Fibroblast of mammary gland (primary cell): ENCODE measurements at regions not wholly inside any gene's neighbourhood (a gene's known extent, or its start where the extent isn't known, plus 50 kb on each side); places are given as distances from the start of the nearest gene placed in this dataset.
A peak's percentile ranks its signal among the peaks of the same experiment; 100 is the strongest.

ENCODE experiments used
- DNase-seq: peaks from one replicate; pipeline ENCODE4 v3.0.0-alpha.2; 2010; ENCODE audit warnings: low read depth
- H3K4me3 ChIP-seq: 2 replicates; pipeline ENCODE4 v1.5.1; 2011; ENCODE audit warnings: low read depth, mild to moderate bottlenecking, low read length, moderate library complexity; ENCODE audit not compliant: control insufficient read depth
- TF ChIP-seq, protein P1 (sequence below): conservative IDR thresholded peaks from 2 replicates; pipeline ENCODE4 v1.5.1; 2011; ENCODE audit warnings: low read depth, low read length, inconsistent platforms; ENCODE audit not compliant: control insufficient read depth, insufficient read depth

DNA sequence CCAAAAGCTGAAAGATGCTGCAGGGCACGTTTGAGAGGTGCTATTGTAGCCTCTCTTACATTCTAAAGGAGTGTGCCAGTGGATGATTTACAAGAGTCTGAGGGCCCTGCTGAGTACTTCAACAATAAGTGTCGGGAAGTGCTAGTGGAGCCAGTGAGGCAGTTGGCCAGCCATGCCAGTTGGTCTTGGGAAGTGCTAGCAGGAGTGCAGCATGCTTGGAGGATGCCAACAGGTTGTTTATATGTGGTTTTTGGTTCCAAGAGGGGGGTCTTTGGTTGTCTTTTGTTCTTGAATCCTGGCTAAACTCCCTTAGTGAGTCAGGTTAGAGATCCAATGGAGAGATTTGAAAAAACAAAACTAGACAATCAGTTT, 335.3 kb downstream of the PABPC4L start:
- TF ChIP-seq, protein P1, sequence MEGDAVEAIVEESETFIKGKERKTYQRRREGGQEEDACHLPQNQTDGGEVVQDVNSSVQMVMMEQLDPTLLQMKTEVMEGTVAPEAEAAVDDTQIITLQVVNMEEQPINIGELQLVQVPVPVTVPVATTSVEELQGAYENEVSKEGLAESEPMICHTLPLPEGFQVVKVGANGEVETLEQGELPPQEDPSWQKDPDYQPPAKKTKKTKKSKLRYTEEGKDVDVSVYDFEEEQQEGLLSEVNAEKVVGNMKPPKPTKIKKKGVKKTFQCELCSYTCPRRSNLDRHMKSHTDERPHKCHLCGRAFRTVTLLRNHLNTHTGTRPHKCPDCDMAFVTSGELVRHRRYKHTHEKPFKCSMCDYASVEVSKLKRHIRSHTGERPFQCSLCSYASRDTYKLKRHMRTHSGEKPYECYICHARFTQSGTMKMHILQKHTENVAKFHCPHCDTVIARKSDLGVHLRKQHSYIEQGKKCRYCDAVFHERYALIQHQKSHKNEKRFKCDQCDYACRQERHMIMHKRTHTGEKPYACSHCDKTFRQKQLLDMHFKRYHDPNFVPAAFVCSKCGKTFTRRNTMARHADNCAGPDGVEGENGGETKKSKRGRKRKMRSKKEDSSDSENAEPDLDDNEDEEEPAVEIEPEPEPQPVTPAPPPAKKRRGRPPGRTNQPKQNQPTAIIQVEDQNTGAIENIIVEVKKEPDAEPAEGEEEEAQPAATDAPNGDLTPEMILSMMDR: no peak
- DNase-seq: peak; percentile 16
- H3K4me3 ChIP-seq: no peak overlapping the region

DNA sequence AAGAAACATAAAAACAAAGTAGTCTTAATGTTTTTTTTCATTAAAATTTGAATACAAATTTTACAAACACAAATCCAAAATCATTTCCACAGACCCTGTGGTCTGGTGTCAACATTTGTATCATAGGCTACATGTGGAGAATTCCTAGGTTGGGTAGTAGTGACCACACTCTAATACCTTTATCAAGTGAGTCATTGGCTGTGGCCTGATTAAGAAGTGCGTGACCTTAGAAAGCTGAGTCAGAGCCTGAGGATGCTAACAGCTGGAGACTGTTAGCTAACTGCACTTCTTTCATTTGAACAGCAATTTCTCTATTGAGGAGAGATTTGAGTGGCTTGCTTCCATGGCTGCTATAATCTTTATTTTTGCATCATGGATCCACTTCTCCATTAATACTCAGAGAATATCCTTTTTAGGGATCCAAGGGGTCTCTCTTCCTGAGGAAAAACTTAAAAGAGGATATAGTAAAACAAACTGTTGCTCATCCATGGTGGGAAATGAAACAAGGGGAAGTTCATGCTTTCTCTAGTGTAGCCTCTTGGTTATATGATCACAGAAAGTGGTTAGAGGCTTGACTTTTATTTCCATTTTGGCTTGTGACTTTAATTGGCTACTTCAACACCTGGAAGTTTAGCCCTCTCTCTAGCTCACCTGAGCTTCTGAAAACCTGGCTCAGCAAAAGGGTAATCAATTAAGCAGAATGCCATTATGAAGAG, 335.8 kb downstream of the PABPC4L start:
- TF ChIP-seq, protein P1: no peak
- H3K4me3 ChIP-seq: no peak overlapping the region
- DNase-seq: peak; percentile 96

DNA sequence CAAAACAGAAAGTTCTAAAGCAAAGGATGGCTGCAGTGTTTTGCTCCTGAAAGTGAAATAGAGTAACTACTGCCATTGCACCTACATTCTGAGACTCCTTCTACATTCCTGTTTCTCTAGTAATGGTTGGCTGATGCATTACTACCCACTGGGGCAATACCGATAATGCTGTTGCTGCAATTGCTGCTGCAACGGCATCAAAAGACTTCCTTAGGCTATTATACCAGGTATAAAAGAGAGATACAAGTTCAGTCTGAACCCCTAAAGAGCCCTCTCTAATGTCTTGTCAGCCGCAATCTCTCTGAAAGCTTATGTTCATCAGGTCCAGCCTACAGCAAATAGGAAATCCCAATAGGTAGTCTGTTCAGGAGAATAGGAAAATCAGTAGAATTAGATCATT, 338.4 kb downstream of the PABPC4L start:
- TF ChIP-seq, protein P1: no peak
- no peak for DNase-seq
- no peak overlapping the region for H3K4me3 ChIP-seq

DNA sequence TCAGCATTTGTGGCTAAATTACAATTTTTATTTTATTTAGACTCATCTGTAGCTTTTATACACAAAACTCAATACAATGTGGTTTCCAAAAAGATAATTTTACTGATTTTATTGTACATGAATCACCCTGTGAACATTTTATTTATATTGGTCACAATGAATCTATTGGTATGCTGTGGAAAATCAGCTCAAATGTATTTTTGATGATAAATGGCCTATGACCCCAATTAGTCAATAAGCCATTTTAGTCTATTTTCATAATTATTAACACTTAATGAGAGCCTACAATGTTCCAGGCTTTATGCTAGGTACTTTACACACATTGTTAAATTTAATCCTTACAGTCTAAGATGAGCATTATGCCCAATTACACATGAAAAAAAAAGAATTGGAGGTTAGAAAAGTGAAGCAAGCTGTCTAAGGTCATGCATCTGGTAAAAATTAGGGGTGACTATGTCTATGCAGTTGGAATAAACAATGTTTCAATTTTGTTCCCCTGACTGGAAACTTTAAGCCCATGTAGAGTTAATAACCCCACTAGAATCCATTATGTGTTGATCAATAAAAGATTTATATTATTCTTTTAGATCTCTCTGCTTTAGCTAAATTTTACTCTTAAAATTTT, 344.7 kb downstream of the PABPC4L start:
- TF ChIP-seq, protein P1: no peak
- peak; percentile 64 for DNase-seq

DNA sequence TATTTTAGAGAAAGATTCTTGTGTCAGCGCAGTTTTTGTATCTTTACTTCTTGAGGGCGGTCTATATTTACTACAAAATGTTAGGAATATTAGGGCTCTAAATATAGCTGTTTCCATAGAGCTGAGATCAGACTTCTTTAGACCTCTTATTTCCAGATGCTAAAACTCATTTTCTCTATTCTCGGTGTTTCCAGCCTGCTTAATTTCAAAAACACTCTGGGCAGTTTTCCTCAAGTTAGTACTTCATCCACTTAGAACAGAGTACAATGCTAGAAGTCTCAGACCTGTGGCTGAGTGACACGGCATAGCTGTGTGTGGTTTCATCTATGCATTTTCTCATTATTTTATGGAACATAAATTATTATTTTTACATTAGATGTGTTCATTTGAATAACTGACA, 346.6 kb downstream of the PABPC4L start:
- no peak for DNase-seq
- TF ChIP-seq, protein P1: no peak
- H3K4me3 ChIP-seq: no peak overlapping the region

More for the DNA sequence above, 344.7 kb downstream of the PABPC4L start:
- H3K4me3 ChIP-seq: no peak overlapping the region

DNA sequence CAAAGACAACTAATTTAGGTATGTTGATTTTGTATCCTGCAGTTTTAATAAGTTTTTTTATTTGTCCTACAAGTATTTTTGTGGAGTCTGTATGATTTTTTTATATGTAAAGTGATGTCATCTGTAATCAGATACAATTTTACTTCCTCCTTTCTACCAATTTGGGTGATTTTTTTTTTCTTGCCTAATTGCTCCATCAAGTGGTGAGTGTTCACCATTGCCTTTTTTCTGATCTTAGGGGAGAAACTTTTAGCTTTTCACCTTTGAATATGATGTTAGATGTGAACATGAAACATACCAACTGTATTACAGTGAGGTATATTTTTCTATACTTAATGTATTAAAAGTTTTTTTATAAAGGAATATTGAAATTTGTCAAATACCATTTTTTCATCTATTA, 362.3 kb downstream of the PABPC4L start:
- no peak overlapping the region for H3K4me3 ChIP-seq
- TF ChIP-seq, protein P1: peak; percentile 11
- peak; percentile 14 for DNase-seq

DNA sequence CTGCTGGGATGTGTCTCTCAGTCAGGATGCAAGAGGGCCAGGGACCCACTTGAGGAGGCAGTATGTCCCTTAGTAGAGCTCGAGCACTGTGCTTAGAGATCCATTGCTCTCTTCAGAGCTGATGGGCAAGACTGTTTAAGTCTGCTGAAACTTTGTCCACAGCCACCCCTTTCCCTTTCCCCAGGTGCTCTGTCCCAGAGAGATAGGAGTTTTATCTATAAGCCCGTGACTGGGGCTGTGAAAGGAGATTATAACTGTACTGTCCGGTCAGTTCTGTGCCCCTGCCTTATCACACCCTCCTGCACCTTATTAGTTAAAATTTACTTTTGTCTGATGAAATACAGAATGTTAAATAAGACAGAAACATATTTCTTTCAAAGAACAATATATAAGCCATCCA, 378.4 kb downstream of the PABPC4L start:
- no peak for DNase-seq
- TF ChIP-seq, protein P1: no peak

More for the DNA sequence above, 378.4 kb downstream of the PABPC4L start:
- no peak overlapping the region for H3K4me3 ChIP-seq
